HG03565 (cell line): ENCODE measurements at regions not wholly inside any gene's neighbourhood (a gene's known extent, or its start where the extent isn't known, plus 50 kb on each side); places are given as distances from the start of the nearest gene placed in this dataset.

Source experiments
- ATAC-seq: cut with Tn5 transposase; IDR thresholded peaks from one replicate; pipeline ENCODE4 v1.9.1; 2021; ENCODE audit warnings: mild to moderate bottlenecking, moderate library complexity; ENCODE audit not compliant: unreplicated experiment

GRCh38 chr5:92390657-92391056 is 1007.5 kb upstream of the ARRDC3 start:
- ATAC-seq, result no peak

DNA sequence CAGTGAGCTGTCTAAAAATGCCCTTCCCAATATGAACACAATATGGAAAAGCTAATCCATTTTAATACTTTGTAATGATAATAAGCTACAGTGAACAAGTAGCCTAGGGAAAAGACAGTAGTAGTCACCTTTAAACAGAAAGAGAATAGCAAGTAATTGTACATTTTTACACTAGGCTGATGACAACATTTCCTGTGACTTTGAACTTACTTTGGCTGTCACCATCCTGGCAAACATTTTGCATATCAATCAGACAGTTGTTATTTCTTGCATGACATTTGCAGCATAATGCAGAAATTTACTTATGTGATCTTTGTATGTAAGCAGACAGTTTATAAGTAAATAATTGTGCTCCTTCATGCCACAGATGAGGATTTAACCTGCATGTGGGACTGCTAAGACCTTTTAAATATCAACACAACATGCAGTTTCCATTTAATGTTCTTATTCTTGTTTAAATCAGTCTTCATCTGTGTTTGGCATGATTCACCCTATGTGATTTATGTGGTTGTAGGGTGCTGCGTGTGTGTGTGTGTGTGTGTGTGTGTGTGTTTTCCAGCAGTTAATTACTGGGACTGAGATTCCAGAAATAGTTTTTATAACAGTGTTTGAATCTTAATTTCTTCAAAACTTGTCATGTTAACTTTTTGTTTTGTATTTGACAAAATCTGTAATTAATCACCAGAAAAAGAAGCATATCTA is 997.1 kb upstream of the ARRDC3 start:
- ATAC-seq, result no peak

GRCh38 chr5:92378966-92379611 is 996.0 kb upstream of the ARRDC3 start:
- no peak for ATAC-seq

GRCh38 chr5:92374859-92375258 is 991.7 kb upstream of the ARRDC3 start:
- ATAC-seq, result no peak

GRCh38 chr5:92372766-92373165 is 989.6 kb upstream of the ARRDC3 start:
- ATAC-seq, result no peak

DNA sequence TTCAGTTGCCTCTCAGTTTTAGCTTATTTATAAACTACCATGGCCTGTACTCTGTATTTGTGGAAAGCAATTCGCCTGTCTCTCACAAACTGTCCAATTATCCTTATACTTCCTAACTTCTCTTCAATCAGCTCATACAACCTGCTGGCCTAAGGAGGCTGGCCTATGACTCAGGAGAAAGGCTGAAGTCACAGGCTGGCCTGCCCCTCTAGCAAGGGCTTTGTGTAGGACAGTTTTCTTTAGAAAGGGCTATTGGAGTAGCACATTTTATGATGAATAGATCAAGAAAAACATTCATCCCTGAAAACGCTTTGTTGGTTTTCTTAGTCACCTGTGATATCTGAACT is 988.7 kb upstream of the ARRDC3 start:
- no peak for ATAC-seq

DNA sequence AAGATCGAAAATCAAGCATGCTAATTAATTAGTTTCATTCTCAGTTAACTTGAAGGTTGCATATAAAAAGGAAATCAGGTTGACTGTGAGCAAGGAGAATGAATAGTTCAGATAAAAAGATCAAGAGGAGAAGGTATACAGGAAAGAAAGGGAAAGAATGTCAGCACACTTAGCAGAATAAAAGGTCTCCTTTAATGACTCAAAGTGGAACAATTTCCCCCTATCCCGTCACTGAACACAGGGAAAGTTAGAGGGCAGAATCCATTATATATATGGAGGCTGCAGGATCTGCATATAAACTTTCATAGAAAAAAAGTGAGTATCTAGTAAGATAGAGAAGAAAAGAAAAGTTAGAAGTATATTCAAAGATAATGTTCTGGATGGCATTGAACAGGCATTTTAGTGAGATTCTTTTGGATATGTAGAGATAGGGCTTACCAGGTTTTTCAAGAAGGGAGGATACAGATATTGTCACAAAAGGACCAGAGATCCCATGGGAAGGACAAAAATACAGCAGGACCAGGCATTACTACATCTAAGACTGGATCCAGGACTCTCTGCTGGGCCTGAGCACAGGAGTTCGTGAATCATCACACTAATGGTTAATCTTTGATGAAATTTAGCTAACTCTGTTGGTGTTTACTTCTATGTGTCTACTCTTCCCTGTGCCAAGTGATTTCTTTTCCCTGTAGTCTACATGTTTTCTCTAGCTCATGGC is 988.2 kb upstream of the ARRDC3 start:
- no peak for ATAC-seq

DNA sequence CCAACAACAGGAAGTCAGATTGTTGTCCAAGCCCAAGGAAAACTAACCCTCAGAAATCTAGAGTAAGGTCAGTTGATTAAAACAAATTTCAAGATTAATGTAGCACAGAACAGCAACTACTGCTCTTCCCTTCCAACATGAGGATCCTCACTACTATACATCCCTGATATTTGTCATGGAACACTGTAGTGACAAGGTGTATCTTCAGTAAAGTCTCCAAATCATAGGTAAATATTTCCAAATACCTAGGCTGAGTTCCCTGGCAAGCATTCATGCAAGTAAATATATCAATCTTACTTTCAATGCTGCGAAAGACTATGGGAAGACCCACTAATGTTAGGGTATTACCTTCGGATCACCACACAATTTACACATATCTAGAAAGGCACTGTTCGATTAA is 986.9 kb upstream of the ARRDC3 start:
- ATAC-seq, result no peak

- no peak for ATAC-seq
Observed at GRCh38 chr5:92369587-92369986, 986.5 kb upstream of the ARRDC3 start.

DNA sequence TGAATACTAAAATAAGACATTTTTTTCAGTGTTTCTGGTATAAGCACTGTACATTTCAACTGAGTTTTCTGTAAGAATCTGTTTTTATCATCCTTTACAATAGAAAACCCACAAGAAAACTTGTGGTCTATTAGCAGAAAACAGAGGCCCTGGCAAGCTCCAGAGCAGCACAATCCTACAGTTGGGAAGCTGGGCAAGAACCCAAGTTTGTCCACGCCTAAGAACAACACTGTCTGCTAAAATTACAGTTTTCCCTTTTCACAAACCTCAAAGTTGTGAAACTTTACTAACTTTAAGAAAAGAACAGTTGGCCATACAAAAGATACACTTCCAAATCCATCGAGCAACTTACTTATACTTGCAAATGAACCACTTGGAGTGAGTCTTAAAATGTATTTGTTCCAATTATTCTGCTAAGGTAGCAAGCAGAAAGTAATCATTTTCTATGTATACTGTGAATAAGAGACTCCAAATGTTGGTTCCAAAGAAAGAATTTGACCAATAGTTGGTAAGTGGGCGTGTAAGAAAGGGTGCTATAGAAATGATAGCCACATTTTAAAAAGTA is 982.0 kb upstream of the ARRDC3 start:
- no peak for ATAC-seq

DNA sequence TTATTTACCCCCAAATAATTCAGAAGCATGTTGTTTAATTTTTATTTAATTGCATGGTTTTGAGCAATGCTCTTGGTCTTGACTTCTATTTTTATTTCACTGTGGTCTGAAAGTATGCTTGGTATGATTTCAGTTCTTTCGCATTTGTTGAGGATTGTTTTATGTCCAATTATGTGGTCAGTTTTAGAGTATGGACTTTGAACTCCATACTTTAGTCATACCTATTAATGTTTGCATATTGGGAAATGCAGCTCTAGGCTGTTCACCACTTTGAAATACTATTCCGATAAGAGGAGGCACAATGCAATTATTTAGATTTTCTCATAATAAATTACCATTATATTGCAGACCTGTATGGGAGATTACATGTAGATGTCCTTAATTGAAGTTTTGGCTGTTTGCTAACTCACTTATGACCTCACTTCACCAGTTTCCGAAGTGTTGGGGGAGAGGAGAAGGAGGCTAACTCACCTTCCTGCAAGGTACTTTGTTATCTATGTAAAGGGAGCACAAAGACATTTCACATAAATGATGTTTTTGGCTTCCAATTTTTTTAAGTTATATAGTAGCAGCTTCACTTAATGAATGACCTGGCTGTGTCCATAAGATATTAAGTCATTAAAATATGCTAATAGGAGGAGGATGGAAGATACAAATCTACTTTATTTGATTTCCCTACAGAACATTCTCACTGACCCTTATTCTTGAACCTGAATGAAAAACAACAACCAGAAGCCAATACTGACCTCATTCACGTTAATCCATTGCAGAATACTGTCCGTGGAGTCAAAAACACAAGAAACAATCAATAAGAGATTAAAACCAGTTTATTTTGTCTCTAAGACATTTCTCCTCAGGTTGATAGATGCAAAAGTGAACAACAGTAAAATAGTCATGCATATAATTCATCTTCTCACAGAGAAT is 970.3 kb upstream of the ARRDC3 start:
- ATAC-seq, result no peak

DNA sequence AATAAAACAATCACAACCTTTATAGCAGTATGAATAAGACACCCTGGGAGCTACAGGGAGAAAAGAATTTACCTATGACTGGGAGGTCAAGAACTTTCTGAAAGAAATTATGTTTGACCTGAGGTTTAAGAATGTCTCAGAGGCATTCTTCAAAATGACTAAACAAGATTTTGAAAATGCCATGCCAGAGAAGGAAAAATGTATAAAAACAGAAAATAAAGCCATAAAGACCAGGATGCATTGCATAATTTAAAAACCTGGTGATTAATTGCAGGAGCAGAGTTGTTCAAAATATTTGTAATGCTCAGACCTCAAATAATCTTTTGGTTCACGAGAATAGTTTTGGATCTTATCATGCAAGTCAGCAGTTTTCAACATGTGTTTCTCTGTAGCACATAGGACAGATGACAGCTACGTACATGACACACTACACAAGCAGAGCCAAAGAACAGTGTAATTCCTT is 954.7 kb upstream of the ARRDC3 start:
- no peak for ATAC-seq

GRCh38 chr5:92332039-92332438 is 948.9 kb upstream of the ARRDC3 start:
- ATAC-seq, result no peak

- ATAC-seq, result no peak
Observed at GRCh38 chr5:92330365-92330764, 947.2 kb upstream of the ARRDC3 start.

DNA sequence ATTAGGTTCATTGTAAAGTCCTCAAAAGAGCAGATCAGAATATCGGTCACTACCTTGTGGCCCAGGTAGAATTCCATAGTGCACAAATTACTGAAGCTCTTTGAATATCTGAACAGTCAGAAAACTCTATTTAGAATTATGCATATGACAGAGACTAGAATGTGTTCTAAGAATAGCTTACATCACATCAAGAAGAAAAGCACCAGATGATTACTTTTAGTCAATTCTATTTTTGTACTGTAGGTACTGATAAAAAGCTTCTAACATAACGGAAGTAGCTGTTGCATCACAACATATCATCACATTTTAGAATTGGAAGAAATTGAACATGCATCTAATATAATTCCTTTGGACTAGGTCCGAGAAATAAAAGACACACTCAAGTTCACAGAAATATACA is 946.6 kb upstream of the ARRDC3 start:
- ATAC-seq, result no peak

DNA sequence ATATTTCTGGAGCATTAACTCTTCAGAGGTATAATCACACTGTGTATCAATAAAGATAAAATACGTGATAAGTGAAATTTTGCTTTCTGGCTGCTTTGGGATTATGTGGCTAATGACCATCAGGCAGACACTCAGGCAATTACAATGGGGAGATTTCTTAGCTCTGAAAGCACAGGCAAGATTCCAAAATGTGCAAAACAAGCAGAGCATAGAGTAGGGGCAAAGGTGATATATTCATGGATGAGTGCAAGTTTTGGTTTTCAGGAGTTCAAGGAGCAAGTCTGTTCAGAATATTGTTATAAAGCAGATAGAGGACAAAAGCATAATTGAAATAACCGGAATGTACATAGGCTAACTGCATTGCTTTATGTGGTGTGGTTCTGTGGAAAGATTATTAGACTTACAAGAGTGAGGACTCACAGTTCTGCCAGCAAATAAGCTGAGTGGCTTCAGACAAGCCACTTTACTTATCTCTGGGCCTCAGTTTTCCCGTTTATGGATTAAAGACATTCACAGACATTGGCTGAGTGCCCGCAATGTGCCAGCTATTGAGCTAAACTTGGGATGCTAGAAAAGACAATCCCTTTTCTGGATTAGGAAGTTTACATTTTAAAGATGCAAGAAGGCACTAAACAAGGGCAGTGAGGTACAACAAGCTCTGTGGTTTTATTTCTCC is 945.6 kb upstream of the ARRDC3 start:
- ATAC-seq, result no peak

GRCh38 chr5:92320446-92320845 is 937.3 kb upstream of the ARRDC3 start:
- ATAC-seq, result no peak

DNA sequence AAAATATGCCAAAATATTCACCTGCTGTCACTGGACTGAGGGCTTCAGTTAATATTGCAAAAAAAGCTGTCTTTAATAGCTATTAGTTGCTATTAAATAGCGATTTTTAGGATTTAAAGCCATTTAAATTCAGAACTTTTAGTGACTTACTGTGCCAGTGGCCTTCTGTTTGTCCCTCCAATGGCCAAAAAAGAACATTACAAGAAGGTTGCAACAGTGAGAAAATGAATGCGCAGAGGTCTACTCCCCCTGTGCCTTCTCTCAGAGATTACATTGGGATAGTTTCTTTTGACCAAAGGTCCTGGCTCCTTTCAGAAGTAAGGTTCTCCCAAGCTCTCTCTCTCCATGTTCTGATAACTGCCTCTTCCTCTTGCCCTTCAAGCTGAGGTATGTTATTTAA is 930.3 kb upstream of the ARRDC3 start:
- ATAC-seq, result no peak

GRCh38 chr5:92309336-92309991 is 926.3 kb upstream of the ARRDC3 start:
- ATAC-seq, result peak; percentile 55

DNA sequence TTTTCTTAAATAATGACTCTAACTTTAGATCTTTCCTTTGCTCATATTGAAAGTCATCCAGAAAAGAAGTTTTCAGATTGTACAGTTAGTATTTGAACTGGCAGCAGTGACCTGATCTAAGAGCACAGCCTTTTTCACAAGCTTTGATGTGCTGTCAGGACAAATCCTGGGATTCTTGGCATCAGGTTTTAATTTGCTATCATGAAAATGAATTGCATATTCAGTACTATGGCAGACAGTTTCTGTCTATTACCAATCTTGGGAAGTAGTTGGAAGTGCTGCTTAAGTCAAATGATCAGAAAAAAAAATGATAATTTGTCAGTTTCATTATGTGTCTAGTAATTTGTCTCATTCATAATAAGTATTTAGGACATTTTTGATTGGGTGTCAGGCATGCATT is 925.6 kb upstream of the ARRDC3 start:
- ATAC-seq, result no peak
